ENCODE measurements at regions not wholly inside any gene's neighbourhood (a gene's known extent, or its start where the extent isn't known, plus 50 kb on each side); places are given as distances from the start of the nearest gene placed in this dataset.

DNA sequence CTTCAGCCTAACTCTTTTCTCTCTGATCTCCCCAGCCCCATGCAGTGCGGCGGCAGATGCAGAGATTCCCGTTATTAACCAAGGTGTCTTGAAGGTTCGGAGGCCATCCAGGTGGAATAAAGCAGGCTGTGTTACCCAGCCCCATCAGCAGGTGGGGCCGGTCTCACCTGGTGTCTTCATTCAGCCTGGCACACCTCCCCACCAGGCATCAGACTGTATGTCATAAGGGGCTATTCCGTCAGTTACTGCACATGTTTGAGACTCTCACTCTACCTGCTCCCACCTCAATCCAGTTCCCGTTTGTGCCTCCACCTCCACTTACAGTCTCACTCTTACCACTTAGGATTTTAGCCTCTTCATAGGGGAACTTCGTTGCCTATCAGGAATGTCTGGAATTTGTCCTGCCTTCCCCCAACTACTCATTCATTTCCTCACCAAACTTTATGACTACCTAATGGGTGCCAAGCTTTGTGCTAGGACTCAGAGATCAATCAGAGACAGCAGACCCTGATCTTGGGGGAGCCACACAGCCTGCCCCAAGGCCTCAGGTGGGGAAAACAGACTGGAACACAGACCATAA, 170.2 kb downstream of the PLPP3 start:
- no peak overlapping the region for H3K4me3 ChIP-seq (ENCODE audit: low read depth, low read length)
- no peaks in the 10 kb centered on the region for H3K36me3 ChIP-seq
- H3K27me3 ChIP-seq: no peaks in the 10 kb centered on the region
- no peaks in the 10 kb centered on the region for H3K4me1 ChIP-seq
- no peak for DNase-seq
- no peaks in the 10 kb centered on the region for H3K9me3 ChIP-seq
- TF ChIP-seq, protein P1, sequence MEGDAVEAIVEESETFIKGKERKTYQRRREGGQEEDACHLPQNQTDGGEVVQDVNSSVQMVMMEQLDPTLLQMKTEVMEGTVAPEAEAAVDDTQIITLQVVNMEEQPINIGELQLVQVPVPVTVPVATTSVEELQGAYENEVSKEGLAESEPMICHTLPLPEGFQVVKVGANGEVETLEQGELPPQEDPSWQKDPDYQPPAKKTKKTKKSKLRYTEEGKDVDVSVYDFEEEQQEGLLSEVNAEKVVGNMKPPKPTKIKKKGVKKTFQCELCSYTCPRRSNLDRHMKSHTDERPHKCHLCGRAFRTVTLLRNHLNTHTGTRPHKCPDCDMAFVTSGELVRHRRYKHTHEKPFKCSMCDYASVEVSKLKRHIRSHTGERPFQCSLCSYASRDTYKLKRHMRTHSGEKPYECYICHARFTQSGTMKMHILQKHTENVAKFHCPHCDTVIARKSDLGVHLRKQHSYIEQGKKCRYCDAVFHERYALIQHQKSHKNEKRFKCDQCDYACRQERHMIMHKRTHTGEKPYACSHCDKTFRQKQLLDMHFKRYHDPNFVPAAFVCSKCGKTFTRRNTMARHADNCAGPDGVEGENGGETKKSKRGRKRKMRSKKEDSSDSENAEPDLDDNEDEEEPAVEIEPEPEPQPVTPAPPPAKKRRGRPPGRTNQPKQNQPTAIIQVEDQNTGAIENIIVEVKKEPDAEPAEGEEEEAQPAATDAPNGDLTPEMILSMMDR (IDR thresholded peaks at IDR 0.05; ENCODE audit: low read depth, low read length): no peak

DNA sequence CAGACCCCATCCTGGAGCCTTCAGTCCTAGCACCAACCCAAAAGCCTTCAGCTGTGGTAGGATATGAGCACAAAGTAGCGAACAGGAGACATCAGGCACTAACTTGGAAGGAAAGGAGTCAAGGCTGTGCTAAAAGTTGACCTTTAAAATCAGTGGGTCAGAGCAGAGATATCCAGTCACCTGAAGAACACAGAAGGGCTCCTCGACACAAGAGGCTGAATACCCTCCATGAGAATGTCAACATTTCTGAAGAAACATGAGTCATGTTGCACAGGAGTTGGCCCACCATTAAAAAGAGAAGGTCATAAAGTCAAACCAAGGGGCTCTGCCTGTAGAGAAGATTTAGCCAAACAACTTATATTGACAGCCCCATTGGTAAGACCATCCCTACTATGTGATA, 172.5 kb downstream of the PLPP3 start:
- Histone ChIP-seq H3K36me3 (no peaks in the 10 kb centered on the region), H3K4me3 (ENCODE audit: low read depth, low read length) (no peak overlapping the region), H3K27me3 (no peaks in the 10 kb centered on the region), H3K9me3 (no peaks in the 10 kb centered on the region), H3K4me1 (no peaks in the 10 kb centered on the region)
- no peak for DNase-seq
- TF ChIP-seq, protein P1 (IDR thresholded peaks at IDR 0.05; ENCODE audit: low read depth, low read length): no peak

DNA sequence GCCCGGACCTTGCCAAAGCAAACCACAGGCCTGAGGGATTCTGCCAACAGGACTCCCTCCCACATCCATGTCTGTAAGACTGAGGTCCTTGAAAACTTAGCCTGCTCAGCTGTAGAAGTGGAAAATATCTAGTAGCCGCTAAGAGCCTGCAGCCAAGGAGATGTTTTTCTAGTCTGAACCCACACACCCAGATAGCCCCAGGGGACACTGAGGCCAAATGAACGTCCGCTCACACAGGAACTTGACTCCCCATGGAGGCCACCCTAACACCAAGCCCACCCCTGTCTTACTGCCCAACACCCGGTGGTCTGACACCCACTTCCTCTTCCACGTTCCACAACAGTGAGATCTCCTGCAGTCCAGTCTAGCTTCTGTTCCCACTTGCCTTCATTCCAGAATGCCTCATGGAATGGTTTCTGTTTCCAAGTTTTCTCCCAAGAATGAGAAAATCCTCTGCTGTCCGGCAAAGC, 174.8 kb downstream of the PLPP3 start:
- no peak for DNase-seq
- no peaks in the 10 kb centered on the region for H3K36me3 ChIP-seq
- TF ChIP-seq, protein P1 (IDR thresholded peaks at IDR 0.05; ENCODE audit: low read depth, low read length): no peak
- no peaks in the 10 kb centered on the region for H3K27me3 ChIP-seq
- H3K9me3 ChIP-seq: no peaks in the 10 kb centered on the region
- H3K4me3 ChIP-seq (ENCODE audit: low read depth, low read length): no peak overlapping the region
- H3K4me1 ChIP-seq: no peaks in the 10 kb centered on the region

DNA sequence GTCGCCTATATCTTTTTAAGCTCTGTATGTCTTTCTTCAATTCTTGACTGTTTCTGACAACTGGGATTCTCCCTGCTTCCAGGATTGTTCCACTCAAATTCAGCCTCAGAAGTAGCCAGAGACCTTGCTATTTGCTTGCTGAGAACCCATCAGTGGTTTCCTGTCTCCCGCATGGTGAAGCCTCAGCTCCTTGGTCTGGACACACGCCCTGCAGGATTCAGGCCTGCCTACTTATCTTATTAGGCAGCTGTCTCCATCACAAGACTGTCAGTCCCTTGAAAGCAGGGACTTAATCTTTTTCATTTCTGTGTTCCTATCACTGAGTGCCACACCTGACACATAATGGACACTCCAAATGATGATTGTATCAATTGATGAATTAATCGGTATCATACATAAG, 175.3 kb downstream of the PLPP3 start:
- H3K9me3 ChIP-seq: no peaks in the 10 kb centered on the region

DNA sequence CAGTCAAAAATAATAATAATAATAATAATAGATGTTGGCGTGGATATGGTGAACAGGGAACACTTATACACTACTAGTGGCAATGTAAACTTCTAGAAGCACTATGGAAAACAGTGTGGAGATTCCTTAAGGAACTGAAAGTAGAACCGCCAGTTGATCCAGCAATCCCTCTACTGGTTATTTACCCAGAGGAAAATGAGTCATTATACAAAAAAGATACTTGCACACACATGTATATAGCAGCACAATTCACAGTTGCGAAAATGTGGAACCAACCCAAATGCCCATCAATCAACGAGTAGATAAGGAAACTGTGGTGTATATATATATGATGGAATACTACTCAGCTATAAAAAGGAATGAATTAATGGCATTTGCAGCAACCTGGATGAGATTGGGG, 176.0 kb downstream of the PLPP3 start:
- H3K4me3 ChIP-seq (ENCODE audit: low read depth, low read length): no peak overlapping the region
- no peaks in the 10 kb centered on the region for H3K4me1 ChIP-seq
- no peaks in the 10 kb centered on the region for H3K9me3 ChIP-seq
- TF ChIP-seq, protein P1 (IDR thresholded peaks at IDR 0.05; ENCODE audit: low read depth, low read length): no peak
- no peaks in the 10 kb centered on the region for H3K27me3 ChIP-seq
- no peaks in the 10 kb centered on the region for H3K36me3 ChIP-seq
- no peak for DNase-seq

More for the DNA sequence above, 175.3 kb downstream of the PLPP3 start:
- TF ChIP-seq, protein P1 (IDR thresholded peaks at IDR 0.05; ENCODE audit: low read depth, low read length): no peak
- no peaks in the 10 kb centered on the region for H3K36me3 ChIP-seq
- no peaks in the 10 kb centered on the region for H3K27me3 ChIP-seq
- no peaks in the 10 kb centered on the region for H3K4me1 ChIP-seq
- no peak overlapping the region for H3K4me3 ChIP-seq (ENCODE audit: low read depth, low read length)
- DNase-seq: no peak

DNA sequence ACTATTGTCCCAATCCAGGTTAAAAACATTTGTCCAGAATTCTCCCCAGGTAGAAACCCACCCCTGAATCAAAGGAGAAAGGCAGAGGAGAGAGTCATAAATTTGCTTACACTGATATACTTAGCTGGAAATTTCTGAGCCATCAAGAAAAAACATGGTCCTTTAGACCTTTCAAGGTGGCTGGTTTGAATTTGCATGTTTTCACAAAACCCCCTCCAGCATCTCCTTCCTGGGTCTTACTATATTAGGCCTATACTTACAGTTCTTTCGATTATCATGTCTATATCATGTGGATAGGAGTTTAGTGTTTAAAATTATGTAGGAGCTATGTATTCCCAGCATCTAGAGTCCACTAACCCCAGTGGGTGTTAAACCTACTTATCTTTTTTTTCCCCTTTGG, 178.2 kb downstream of the PLPP3 start:
- H3K4me3 ChIP-seq (ENCODE audit: low read depth, low read length): no peak overlapping the region
- no peaks in the 10 kb centered on the region for H3K4me1 ChIP-seq
- H3K27me3 ChIP-seq: no peaks in the 10 kb centered on the region
- TF ChIP-seq, protein P1 (IDR thresholded peaks at IDR 0.05; ENCODE audit: low read depth, low read length): no peak
- H3K36me3 ChIP-seq: no peaks in the 10 kb centered on the region
- no peaks in the 10 kb centered on the region for H3K9me3 ChIP-seq
- DNase-seq: no peak
